HG03565 (cell line): ENCODE measurements at regions not wholly inside any gene's neighbourhood (a gene's known extent, or its start where the extent isn't known, plus 50 kb on each side); places are given as distances from the start of the nearest gene placed in this dataset.
"Not testable (repeated sequence)": the region's sequence is repeated elsewhere in the genome, so short reads cannot be mapped to it uniquely, and the experiment has no call there.

Experiments used
- ATAC-seq: cut with Tn5 transposase; IDR thresholded peaks from one replicate; pipeline ENCODE4 v1.9.1; 2021; ENCODE audit warnings: mild to moderate bottlenecking, moderate library complexity; ENCODE audit not compliant: unreplicated experiment

DNA sequence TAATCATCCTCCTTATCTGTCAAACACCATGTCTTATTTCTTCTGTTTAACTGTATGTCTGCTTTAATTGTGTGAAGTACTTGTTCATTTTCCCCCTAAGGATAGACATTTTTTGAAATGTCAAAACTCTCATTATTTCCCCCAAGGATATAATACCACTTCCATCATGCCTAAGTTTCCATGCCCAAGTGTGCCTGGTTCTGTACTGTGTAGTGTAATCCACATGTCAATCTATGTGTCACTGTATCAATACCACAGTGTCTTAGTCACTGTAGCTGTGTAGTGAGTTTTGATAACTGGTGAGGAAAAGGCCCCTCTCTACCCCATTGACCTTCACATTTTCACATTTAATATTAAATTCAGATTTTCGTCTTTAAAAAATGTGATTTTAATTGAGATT lies 1265.5 kb downstream of the PCDH9 start:
- ATAC-seq, result no peak

DNA sequence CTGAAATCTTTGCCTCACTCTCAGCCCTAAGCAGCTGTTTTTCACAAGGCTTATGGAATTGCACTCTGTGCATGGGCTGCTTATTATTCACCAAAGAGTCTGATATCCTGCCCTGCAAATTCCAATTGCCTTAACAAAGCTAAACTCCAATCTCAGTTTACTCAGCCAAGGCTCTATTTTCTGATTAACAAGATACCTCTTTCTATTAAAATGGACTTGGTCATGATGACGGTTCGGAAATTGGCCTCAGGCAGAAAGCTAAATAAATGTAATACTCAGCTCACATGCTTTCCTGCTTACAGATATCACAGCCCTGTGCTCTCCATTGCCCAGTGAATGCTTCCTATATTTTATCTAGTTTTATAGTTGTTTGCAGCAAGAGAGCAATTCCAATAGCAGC lies 1270.8 kb downstream of the PCDH9 start:
- ATAC-seq, result no peak

DNA sequence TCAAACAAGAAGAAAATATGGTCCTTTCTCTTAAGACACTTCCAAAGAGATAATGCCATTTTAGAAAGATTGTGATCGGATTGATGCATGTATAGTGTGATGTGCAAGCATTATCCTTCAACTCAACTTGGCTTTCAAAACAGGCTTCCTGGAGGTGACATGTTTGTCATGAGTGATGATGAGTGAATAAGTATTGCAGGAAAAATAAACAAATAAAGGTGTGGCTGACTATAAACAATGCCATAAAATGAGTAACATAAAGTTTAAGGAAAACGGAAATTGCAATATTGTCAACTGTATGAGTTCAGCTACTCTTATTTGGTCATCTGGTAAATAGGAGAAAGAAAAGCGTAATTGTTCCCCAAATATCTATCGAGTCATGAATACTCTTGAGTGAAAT lies 1283.7 kb downstream of the PCDH9 start:
- no peak for ATAC-seq

DNA sequence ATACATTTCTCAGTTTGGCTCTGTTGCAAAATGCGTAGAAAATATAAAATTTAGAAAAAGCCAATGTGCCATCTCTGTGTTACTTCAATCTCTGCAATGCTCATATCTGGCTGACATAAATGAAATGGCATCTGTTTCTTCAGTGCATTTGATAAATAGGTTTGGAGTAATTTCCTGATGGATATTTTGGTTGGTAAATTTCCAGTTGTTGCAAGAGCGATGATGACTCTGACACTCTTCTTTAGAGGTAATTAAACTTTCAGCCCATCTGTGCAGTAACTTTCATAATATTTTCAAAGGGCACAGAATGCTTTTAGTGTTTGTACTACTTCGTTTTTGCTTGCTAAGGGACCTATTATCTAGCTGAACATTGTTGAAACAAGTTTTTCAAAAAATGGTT lies 1286.4 kb downstream of the PCDH9 start:
- no peak for ATAC-seq

DNA sequence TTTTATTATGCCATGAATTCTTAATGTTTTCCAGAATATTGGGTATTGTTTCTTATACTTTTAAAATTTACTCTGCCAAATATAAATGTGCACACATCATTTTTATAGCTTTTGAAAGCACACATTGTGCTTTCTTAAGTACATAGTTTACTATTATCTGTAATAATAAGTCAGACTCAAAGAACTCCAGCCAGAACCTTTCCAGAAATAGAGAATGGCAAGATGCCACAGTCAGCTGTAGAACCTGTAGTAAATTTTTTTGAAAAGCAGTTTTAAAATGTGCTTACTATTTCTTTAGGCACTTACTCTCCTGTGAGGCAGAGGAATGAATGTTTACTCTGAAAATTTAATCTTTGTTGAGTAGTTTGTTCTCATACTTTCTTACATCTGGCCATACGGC lies 1287.1 kb downstream of the PCDH9 start:
- no peak for ATAC-seq

DNA sequence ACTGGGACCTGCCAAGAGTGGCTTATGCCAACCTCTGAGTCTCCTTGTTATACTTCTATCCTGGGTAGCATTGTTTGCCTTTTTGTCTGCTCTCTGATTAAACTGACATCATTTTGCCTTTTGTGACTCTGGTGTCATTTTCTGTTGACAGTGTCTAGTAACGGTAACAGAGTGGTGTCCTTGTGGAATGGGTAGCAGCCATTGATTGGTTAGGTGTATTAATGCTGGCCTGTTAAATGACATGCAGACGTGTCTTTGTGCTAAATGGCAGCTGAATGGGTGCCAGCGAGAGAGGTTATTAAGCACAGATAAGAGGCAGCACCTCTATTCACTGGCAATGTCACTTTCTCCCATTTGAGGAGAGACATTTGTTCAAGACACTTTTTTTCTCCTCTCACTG lies 1289.4 kb downstream of the PCDH9 start:
- no peak for ATAC-seq

DNA sequence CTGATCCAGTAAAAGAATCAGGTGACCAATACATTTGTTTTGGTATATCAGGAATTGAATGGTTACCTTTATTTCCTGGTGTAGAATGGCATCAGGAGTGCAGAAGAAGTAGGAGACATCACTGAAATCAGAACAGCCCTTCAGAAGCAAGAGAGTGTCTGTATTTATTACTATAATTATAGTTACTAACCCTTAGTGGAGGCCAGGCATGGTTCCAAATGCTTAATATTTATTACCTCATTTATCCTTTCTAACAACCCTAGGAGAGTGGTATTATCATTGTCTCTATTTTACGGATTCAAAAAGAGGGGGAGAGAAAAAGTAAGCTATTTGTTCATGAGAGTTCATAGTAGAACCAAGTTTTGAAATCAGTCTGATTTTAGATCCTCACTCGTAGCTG lies 1292.9 kb downstream of the PCDH9 start:
- ATAC-seq, result no peak

DNA sequence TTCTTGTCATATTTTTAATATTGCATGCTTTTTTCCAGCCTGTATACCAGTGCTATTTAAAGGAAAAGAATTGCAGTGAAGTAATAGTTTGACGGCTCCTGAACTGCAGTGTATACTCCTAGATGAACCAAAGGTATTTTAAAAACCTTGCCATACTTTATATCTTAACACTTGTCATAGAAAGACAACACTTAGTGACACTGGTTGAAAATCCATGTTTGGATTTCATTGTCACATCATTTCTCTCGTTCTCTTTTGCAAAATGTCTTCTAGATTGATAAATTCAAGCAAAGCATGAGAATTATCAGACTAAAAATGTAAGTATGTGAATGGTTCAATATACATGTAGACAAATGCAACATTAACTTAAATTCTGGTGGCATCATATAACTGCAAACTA lies 1293.9 kb downstream of the PCDH9 start:
- ATAC-seq, result no peak

DNA sequence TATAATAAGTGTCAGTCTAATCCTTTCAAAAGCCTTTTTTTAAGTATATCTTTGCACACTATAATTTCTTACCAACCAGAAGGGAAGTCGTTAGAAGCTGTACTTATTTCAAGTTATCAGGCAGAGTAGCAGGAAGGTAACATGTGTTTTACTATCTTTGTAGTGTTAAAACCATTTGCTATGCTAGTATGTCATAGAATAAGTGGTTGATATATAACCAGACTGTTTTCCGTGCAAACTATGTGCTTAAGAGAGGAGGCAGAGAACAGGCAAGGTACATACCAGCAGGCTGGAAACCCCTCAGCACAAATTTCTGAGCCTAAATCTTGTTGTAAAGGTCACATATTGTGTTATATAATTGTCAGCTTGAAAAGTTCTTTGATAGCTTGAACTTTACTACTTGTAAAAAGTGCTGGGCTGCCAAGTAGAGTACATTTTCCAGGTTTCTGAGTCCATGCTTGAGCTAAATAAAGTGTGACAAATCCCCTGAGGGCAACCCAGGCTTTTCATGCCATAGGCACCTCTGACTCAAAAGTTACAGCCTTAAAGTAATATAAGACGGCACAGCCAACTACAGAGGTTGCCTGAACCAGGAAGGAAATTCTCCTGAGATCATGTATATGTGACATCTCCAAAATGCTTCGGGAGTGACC lies 1297.4 kb downstream of the PCDH9 start:
- ATAC-seq, result no peak

DNA sequence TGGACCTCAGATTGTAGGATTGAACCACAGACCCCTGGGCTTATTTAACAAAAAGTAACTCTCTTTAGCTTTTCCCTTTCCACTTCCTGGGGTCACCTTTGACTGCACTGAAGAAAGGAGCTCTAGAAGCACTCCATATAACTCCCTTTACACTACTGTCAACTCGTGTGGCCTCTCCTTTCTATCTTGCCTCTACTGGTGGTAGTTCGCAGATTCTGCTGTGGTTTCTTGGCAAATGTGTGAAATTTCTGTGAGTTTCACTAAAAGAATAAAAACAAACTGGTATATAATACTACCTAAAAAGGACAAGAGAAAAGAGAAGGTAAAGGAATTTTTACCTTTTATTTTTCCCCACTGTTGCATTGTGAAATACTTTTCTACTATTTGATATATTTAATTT lies 1298.1 kb downstream of the PCDH9 start:
- no peak for ATAC-seq

DNA sequence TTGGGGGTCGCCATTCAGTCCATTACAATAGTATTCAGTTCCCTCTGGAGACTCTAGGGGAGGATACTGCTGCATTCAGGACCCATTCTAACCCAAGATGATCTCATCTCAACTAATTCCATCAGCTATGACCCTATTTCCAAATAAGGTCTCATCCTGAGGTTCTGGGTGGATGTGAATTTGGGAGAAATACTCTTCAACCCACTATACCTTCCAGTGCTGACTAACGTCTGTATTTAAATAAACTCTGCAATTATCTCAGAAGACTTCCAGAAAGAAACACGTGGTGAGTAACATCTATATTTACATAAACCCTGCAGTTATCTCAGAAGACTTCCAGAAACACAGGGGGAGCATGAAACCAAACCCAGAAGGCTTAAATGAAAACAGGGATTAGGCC lies 1300.7 kb downstream of the PCDH9 start:
- no peak for ATAC-seq

DNA sequence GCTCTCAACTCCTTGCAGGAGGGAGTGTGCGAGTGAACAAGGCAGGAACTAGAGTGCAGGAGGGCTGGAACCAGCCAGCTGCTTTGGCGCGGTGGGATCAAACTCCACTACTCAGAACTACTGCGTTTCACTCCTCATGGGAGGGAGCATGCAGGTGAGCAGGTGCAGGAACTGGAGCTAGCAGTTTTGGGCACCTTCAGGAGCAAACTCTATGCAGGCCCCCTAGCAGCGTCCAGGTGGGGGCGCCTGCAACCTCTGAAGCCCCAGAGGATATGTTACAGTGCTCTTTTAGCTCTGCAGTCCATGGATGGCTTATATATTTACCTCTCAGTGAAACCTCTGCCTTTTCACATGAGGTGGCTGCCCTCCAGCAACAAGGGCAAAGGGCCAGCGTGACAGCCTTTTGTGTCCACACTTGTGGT lies 1303.4 kb downstream of the PCDH9 start:
- no peak for ATAC-seq

DNA sequence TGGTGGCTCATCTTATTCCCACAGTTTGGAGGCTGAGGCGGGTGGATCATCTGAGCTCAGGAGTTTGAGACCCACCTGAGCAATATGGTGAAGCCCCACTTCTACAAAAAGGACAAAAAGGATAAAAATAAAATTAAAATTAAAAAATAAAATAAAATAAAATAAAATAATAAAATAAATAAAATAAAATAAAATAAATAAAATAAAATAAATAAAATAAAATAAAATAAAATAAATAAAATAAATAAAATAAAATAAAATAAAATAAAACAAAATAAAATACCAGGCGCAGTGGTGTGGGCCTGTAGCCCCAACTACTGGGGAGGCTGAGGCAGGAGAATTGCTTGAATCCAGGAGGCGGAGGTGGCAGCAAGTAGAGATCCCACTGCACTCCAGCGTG lies 1307.3 kb downstream of the PCDH9 start:
- not testable (repeated sequence) for ATAC-seq

DNA sequence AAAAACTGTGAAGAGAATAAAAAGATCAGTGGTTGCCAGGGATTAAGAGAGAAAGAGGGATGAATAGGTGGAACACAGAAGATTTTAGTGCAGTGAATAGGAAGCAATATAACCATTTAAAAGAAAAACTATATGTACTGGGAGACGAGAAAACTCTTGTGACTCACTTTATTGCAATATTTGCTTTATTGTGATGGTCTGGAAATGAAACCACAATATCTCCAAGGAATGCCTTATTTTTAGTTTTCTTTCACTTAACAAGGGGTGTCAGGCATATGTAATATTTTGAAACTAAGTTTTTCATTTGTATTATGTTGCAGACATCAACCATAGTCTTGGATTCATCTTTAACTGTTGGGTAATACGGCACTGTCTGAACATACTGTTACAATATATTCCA lies 1308.2 kb downstream of the PCDH9 start:
- ATAC-seq, result no peak

DNA sequence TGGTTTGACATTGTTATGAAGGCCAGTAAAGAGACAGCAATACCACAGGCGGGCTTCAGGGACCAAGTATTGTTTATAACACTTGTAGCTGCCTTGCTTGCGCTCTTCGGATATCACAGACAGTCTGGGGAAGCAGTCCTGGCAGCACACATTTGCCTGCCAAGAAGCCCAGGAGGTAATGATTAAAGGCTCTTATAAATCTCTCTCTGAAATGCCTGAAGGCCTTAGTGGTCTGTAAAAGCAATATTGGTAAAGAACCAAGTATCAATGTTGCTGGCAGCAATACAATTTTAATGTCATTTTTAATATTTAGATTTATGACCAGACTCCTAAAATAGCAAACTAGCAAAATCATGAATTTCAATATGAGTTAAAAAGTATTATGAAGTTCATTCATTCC lies 1312.4 kb downstream of the PCDH9 start:
- no peak for ATAC-seq

DNA sequence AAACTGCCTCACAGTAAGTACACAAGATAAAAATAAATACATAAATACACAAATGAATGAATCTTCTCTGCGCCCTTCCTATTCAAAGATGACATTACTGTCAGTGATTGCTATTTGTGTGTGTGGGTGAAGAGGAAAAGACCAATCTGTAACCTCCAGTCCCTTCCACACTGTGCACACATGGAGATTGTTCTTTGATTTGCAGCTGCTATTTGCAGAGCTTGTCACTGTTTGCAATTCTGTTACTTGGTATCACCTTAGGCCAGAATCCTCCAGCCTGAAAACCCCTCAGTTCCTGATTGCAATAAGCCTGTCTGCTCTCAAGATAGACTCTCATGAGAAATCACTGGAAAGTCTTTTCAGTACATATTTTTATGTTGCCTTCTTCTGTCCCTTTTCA lies 1314.9 kb downstream of the PCDH9 start:
- no peak for ATAC-seq

DNA sequence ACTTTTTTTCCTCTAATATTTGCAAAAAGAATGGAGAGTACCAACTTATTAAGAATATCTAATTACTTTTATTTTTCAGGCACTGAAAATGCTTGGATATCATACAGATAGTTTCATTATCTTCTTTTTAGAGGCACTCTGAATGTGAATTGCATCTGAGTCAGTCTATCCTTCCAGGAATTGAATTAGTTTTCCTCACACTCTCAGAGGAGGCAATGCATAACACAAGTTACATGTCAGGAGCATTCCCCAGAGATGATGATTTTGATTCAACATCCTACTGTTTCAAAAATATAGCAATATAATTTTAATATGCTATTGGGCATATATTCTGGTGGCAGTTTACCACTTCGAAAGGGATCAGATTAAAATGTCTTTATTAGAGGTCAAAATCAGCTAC lies 1315.4 kb downstream of the PCDH9 start:
- no peak for ATAC-seq

DNA sequence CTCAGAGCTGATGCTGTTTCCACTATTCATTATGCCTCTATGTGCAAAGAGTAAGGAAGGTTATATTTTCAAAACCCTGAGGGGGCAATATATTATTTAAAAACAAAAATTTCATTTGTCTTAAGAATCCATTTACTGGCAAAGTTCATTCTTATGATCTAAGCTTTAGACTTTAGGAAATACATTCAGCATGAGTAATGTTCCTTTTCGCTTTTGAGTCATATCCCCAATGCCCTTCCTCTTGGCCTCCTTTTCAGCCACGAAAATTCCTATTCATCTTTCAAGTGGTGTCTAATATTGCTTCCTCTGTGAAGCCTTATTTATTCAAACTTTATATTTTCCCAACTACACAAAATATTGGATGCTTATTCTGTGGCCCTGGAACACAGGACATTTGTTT lies 1317.0 kb downstream of the PCDH9 start:
- ATAC-seq, result no peak

DNA sequence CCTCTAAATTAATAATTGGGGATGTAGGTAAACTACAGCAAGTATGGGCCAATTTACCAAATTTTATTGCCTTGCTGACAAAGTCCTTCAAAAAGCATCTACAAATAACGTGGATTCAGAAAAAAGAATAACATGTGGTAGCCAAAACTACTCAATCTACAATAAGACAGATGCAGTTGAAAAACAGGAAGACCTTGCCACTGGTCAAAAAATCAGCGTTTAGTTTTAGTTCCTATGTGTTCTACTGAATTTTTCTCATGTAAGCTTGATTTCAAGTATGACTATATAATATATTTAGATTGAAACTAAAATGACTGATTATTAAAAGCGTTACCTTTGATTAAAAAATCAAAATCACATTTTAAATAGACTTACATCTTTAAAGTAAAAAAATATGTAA lies 1317.6 kb downstream of the PCDH9 start:
- ATAC-seq, result no peak

DNA sequence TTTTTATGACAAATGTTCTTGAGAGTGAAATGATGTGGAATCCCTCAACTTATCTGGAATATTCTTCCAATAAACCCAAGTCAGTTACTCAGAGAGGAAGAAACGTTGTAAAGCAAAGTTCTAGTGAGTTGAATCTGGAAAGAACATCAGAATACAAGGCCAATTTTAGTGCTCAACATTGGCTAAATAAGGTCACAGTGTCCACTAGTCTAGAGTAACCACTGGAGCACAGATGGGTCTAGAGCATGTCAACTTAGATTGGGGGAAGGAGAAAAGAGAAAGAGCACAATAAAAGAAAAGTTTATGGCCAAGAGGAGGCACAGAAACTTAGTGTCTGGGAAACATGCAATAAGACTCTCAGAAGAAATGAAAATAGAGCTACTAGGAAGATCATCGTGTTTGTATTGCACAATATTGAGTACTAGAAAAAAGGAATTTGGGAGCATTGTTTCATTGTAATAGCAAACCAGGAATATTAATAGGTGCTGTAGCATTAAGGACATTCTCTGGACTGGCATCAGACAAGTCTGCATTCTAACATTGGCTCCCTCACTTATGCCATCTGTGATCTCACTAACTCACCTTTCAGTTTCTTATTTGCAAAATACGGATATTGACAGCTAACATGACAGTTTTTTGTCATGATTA lies 1318.5 kb downstream of the PCDH9 start:
- ATAC-seq, result no peak

DNA sequence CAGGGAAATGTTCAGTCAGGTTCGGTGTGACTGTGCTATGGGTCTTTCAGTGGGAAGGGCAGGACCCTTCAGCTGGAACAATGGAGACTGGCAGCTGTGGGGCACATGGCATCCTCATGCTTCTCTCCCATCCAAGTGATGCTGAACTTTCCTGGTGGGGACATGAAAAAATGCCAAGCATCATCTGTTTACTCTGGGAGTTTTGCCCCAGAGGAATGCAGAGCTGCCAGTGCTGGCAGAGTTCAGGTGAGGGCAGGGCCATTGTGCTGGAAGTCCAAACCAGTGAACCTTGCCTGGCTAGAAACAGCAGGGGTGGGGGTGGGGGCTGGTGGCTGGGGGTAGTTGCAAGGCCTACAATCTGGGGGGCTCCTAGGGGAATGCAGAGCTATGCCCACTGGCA lies 1320.6 kb downstream of the PCDH9 start:
- ATAC-seq, result no peak

DNA sequence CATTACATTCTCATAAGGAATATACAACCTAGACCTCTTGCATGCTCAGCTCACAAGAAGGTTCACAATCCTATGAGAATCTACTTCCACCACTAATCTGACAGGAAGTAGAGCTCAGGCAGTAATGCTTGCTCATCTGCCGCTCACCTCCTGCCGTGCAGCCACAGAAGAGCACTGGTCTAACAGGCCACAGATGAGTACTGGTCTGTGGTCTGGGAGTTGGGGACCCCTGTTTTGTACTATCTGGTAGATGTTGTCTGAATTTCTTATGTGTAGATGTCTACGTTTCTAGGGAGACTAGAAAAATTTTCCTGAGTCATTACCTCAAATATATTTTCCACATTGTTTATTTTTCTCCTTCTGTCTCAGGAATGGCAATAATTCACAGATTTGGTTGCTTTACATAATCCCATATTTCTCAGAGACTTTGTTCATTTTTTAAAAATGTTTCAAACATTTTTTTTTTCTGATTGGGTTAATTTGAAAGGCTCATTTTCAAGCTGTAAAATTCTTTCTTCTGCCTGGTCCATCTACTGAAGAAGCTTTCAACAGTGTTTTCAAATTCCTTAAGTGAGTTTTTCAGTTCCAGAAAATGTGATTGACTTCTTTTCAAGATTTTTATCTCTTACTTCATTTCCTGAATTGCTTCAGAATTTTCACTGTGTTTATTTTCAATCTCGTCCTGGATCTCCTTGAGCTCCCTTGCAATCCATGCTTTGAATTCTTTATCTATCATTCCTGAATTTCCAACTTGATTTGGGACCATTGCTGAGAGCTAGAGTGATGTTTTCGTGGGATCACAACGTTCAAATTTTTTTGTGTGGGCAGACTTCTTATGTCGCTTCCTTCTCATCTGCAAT lies 1322.2 kb downstream of the PCDH9 start:
- no peak for ATAC-seq
